ENCODE measurements at regions not wholly inside any gene's neighbourhood (a gene's known extent, or its start where the extent isn't known, plus 50 kb on each side); places are given as distances from the start of the nearest gene placed in this dataset.

- TF ChIP-seq EZH2 (IDR thresholded peaks at IDR 0.05; ENCODE audit: borderline replicate concordance, insufficient read depth, low read depth, low read length, poor library complexity, severe bottlenecking) (no peak), CTCF (IDR thresholded peaks at IDR 0.05) (no peak)
These were observed 64.4 kb upstream of the ARID5B start for GRCh38 chr10:61836888-61837754.
